B cell (primary cell): ENCODE measurements at regions not wholly inside any gene's neighbourhood (a gene's known extent, or its start where the extent isn't known, plus 50 kb on each side); places are given as distances from the start of the nearest gene placed in this dataset.

Experiments
- EZH2 ChIP-seq: IDR thresholded peaks from 2 replicates; pipeline ENCODE4 v1.6.1; 2012; ENCODE audit warnings: borderline replicate concordance, low read depth, mild to moderate bottlenecking, moderate library complexity, low read length; ENCODE audit not compliant: insufficient read depth, poor library complexity, severe bottlenecking
- TF ChIP-seq, protein P1 (sequence below): fragments of 200-600 bp; IDR thresholded peaks from one replicate; pipeline ENCODE4 v1.8.0; 2022; ENCODE audit warnings: antibody characterized with exemption, mild to moderate bottlenecking

DNA sequence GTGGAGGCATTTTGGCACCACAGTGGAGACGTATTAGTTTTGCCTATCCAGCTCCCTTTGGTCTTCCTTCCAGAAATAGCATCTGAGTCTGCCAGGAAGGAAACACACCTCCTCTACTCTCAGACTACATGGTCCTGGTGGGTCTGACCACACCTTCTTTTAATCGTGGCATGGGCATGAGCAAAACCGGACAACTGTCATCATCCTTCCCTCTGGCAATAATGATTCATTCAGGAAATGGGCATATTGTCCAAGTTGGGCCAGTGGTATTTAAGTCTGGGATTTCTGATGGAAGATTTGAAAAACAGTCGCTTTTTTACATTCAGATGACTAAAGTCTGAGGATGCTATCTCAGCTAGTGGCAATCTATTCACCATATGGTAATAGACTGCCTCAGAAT is 601.0 kb upstream of the ADAMTS9 start:
- TF ChIP-seq, protein P1, sequence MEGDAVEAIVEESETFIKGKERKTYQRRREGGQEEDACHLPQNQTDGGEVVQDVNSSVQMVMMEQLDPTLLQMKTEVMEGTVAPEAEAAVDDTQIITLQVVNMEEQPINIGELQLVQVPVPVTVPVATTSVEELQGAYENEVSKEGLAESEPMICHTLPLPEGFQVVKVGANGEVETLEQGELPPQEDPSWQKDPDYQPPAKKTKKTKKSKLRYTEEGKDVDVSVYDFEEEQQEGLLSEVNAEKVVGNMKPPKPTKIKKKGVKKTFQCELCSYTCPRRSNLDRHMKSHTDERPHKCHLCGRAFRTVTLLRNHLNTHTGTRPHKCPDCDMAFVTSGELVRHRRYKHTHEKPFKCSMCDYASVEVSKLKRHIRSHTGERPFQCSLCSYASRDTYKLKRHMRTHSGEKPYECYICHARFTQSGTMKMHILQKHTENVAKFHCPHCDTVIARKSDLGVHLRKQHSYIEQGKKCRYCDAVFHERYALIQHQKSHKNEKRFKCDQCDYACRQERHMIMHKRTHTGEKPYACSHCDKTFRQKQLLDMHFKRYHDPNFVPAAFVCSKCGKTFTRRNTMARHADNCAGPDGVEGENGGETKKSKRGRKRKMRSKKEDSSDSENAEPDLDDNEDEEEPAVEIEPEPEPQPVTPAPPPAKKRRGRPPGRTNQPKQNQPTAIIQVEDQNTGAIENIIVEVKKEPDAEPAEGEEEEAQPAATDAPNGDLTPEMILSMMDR: no peak
- TF ChIP-seq EZH2: no peak
